GM18517 (cell line): ENCODE measurements at regions not wholly inside any gene's neighbourhood (a gene's known extent, or its start where the extent isn't known, plus 50 kb on each side); places are given as distances from the start of the nearest gene placed in this dataset.
"Not testable (repeated sequence)": the region's sequence is repeated elsewhere in the genome, so short reads cannot be mapped to it uniquely, and the experiment has no call there.

Experiments
- ATAC-seq: cut with Tn5 transposase; IDR thresholded peaks from one replicate; pipeline ENCODE4 v1.9.1; 2021; ENCODE audit warnings: mild to moderate bottlenecking, moderate library complexity; ENCODE audit not compliant: unreplicated experiment

DNA sequence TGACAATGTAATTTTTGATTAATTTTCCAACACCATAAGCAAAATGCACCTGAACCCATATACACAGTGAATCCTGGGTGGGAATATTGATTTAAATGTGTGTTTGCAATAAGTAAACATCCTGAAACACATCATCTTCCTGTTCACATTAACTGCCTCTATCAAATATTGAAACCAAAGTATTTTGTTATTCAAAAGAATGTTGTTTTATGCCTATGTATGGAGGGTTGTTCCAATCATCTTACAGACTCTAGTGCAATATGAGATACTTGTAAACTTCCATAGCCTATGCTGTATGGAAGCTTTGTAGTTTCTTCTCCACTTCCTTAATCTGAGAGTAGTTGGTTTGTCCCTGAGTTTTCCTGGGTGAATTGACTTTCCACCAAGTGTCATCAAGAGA lies 105.4 kb upstream of the SLC7A11 start:
- ATAC-seq: no peak

DNA sequence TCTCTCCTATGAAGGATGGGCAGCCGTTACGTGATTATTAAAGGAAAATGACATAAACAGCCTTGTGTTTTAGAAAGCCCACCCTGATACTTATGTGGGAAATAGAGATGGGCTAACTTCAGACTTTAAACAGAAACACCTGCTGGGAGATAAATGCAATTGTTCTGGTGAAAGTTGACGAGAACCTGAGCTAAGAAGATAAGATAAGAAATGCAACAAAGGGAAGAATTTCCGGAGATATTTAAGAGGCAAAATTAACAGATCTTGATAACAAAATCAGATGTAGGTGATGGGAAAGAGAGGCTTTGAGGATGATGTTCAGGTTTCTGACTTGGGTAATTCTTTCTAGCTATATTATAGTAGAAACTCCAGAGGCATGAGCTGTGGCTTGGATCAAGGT lies 102.7 kb upstream of the SLC7A11 start:
- ATAC-seq: no peak

DNA sequence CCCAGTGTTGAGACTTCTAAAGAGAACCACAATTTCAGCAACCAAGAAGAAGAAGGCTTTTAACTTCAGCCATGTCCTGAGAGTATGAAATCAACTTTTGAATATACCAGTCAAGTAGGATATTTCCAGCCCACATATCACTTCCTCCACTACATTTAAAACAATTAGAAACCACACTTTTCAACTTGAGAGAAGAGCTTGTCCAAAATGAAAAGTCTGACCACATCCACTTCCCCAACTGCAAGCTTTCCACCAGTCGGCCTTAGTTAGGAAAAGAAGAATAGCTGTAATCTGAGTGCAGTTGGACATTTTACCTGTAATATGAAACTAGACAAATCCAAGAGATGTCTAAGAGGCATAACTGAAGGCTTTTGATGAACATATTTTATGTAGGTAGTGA lies 101.9 kb upstream of the SLC7A11 start:
- no peak for ATAC-seq

DNA sequence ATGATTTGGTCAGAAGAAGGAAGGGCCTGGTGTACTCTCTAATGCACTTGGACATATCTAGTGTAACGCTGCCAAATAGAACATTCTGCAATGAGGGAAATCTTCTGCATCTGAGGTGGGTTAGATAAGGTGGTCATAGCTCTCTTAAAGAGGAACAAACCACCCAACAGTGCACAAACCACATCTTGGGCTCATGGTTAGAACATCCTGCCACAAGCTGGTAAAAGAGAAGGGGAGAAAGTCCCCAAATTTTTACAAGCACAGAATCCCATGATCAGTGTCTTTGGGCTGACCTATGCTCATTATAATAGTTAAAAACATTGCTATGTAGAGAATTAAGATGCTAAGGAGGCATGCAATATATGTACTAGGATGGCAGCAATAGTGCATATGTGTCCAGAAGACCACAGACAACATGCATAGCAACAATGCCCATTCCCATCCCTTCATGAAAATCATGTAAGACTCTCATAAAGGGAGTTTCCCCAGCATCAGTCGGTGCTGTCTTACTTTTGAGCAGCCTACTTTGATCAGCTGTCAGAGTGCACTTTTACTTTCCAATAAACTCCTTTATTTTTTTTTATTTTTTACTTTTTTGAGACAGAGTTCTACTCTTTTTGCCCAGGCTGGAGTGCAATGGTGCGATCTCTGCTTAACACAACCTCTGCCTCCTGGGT lies 99.7 kb upstream of the SLC7A11 start:
- ATAC-seq: peak; percentile 74

DNA sequence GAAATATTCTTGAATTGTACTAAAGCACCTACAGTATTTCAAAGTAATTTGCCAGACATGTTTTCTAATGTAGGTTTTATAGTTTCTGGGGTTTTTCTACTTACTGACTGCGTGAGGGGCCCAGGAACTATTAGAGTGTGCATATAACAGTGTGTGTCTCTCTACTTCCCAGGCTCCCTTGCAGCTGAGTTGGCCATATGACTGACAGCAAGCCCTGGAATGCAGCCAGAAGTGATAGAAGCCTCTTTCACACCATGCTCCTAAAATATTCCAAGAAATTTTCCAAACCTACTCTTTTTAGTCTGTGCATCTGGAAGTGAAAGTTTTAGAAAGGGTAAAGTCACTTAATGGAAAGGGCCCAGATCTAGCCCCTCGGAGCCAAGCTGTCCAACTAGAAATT lies 96.7 kb upstream of the SLC7A11 start:
- ATAC-seq: no peak

DNA sequence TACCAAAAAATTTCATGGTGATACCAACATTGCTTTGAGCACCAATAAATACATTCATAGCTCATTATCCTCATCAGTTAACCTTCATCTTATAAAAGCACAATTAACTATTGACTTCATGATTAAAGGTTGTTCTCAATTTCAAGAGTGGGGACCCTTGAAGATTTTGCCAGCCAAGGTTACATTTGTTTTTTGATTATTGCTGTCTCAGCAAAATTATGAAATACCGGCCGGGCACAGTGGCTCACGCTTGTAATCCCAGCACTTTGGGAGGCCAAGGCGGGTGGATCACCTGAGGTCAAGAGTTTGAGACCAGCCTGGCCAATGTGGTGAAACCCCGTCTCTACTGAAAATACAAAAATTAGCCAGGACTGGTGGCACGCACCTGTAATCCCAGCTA lies 96.1 kb upstream of the SLC7A11 start:
- not testable (repeated sequence) for ATAC-seq

DNA sequence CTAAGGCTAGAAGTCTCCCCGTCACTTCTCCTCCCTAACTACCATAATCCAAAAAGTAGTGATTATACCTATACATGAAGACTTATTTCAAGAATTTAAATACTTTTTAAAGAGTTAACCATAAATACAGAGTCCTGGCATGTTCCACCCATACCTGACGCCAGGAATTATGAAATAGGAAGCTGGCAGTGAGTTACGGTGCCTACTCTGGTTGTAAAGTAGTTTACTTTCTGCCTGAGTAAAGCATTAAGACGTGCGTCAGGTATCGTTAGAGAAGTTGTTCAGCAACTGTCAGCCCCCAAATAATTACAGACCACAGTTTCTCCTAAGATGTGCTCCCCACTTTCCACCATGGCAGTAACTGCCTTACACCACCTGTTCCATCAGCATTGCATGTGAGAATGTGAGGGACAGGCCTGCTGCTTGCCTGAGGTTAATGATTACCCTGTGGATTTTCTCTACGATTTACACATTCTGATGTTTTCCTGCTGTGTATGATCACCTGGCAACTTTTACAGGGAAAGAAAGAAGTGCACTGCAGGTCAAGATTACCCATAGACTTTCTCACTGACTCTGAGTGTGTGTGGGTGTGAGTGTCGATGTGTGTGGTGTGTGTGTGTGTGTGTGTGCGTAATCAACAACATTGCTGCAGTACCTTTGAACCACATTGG lies 92.3 kb upstream of the SLC7A11 start:
- ATAC-seq: no peak

DNA sequence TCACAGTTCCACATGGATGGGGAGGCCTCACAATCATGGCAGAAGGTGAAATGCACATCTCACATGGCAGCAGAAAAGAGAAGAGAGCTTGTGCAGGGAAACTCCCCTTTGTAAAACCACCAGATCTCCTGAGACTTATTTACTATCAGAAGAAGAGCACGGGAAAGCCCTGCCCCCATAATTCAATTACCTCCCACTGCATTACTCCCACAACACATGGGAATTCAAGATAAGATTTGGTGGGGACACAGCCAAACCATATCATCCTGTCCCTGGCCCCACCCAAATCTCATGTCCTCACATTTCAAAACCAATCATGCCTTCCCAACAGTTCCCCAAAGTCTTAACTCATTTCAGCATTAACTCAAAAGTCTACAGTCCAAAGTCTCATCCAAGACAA lies 90.3 kb upstream of the SLC7A11 start:
- ATAC-seq: not testable (repeated sequence)

DNA sequence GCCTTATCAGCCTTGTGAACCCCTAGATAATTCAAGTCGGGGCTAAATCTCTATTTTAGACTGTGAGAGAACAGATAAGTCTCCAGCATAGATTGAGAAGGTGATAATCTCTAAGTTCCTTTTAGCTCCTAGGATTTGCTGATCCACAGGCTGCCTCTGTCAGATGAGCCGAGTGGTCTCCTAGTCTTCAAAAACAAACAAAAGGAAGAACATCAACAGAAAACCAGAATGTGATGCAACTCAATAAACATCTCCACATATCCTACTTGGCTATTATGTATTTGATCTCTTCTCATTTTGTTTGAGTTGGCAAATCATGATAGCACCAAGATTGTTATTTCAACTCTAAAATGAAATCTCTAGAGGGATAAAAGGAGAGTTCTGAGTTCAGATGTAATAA lies 88.4 kb upstream of the SLC7A11 start:
- no peak for ATAC-seq

DNA sequence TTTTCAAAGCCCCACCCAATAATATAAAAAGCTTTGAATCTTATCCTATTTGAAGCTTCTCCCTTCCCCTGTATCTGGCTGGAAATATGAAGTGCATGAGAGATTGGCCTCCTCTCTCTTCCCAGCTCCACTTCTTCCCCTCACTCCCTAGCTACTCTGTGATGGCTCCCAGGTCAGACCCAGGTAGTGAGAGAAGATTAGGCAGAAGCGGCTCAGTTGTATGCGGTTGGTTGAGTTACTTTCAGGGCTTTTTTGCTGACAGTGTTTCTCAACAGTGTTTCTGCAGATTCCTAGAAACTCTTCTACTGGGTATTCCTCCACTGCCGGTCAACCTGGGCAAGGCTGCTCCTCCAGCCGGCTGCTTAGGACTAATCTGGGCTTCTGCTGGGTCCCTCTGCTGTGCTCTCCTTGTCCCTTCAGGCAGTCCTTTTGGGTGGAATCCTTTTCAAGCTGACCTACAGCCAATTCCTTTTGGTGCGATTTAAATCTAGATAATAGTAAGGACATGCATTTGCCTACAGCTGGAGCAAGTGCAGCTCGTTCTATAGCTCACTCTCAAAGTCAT lies 87.4 kb upstream of the SLC7A11 start:
- ATAC-seq: no peak

DNA sequence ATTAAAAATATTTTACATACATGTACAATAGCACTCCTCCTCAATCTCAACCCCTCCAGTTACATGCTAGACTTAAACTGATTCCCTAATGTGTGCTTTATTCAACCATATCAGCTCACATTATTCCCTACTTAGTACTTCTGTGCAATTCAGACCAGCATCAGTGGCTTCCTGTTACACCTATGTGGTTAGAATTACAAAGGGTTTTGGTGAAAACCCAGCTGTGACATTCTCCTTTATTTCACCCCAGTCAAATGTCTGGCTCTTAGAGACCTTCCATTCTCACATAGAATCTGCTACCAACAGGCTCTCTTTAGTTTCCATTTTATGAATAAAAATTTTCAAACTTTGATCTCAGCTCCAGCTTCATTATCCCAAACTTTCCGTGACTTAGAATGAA lies 85.2 kb upstream of the SLC7A11 start:
- ATAC-seq: no peak

DNA sequence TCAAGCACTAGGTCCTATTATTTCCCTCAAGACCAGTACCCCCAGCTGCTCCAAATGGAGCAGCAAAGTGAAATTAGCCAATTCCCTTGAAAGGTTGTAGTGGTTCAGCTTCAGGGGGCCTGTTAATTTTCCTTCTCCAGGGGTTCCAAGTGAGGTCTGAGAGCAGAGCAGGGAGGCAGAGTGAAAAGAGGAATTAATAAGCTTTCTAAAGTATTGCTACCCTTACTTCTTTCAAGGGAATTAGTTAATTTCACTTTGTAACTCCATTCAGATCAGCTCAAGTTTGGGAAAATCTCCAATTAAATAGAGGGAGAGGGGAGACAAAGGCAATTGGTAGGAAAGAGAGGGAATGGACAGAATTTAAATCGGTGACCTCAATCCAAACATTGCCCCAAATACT lies 78.7 kb upstream of the SLC7A11 start:
- ATAC-seq: no peak

DNA sequence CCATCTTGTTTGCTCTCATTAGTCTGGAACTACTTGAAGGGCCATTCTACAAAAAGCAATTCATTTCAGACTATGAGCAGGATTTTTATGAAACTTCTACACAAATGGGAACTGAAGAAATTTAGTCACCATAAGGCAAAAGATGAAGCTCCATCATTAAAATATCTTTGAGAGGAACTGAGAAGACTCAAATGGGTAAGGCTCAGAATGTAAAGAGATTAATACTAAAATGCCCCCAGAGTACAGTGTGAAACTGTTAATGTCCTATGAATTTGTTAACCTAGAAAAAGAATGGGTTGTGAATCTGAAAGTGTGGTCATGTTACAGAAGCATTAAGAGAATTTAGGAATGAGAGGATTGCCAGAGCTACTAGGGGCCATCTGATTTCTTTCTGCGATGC lies 77.9 kb upstream of the SLC7A11 start:
- no peak for ATAC-seq

DNA sequence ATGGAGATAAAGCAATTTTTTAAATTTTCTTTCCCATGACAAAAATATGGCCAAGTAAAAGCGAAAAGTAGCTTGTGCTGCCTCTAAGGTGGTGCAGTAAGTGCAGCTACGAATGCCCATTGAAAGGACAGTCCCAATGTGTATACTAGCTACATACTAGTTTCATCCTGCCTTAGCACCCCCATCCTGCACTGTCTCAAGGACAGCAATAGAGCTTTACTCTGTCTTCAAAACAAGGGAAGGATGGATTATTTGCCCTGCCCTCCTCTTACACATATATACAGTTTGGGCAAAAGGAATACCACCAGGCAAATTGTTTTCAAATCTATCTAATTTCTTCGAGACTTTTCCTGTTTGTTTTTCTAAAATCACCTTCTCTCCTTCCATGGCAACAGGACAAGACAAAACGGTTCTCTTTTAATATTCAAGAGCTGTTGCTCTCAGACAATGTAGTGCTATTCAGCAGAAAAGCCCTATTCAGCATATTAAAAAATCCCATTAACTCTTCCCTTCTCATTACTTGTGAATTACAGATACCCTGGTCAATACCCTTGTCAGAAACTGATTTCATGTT lies 75.1 kb upstream of the SLC7A11 start:
- ATAC-seq: no peak

DNA sequence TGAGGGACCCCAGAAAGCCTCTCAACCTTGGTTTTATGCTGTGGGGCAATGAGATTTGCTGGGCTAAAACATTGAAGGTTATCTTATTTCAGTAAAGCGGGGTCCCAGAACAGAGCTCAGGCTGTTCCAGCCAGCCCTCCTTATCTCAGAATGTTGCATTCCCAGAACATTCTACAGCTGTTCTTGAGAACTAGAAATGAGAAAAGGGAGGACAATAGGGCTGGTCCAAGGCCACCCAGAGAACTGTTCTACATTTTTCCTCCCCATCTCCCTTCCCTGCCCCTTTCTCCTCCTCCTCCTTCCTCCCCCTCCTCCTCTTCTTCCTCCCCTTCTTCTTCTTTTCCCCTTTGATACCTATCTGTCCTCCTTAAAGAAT lies 70.4 kb upstream of the SLC7A11 start:
- no peak for ATAC-seq

DNA sequence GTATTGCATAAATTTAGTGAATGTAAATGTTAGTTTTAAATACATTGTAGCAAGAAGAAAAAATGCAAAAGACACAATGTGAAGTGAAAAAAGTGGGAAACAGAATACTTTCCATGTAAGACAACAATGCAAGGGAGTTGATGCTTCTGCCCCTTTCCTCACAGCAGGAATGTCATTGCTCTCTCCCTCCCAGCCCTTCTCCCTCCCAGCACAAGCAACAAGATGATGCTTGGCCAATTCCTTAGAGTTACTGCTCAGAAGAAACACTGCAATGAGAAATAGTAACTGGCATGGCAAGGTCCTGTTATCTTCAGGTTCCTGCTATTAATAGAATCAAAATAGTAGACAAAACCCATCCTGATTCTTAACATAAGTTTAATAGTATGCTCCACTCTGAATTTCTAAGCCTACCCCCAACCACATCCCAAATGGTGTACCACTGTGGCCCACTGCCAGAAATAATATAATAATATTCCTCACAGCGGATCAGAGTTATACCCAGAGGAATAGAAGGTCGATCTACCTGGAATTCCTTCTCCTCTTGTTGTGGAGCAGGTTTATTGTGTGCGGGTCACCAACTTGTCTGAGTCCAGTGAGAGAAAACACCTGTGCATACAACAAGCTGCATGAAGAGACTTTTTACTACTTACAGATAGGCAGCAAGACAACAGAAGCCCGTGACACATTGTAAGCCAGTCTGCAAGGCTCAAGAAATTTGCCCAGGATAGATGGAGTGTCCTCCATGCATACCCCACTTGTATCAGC lies 69.8 kb upstream of the SLC7A11 start:
- ATAC-seq: no peak

DNA sequence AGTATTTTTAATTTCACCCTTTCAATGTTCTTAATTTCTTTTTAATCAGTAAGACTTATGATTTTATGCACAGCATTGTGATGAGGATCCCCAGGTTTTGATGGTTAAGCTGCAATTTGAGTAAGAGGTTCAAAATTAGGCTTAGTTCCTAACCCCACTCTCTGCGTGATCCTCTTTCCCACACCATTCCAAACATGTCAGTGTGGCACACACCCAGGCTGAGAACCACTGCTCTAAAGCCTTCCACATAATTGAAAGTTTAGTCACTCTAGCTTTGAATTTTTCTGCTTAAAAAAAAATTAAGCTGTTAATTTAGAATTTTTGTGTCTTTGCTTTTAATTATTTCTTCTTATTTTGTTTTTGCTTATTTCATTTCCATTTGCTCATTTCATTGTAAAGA lies 68.8 kb upstream of the SLC7A11 start:
- no peak for ATAC-seq

DNA sequence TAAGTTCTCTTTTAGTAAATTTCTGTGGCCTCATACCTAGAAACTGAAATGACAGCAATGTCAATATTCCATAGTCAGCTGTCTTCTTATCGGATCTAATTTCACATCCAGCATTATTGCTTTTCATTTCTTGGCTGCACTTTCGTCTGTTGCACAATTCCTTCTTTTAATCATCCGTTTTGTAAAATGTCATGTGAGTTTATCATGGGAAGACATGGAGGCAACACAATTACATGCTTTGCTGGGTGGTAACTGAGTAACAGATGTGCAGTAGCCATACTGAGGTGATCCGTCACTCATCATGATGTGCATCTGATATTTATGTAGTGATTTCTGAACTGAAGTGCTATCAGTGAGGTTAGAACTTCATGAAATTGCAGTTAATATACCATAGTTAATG lies 68.3 kb upstream of the SLC7A11 start:
- ATAC-seq: no peak

DNA sequence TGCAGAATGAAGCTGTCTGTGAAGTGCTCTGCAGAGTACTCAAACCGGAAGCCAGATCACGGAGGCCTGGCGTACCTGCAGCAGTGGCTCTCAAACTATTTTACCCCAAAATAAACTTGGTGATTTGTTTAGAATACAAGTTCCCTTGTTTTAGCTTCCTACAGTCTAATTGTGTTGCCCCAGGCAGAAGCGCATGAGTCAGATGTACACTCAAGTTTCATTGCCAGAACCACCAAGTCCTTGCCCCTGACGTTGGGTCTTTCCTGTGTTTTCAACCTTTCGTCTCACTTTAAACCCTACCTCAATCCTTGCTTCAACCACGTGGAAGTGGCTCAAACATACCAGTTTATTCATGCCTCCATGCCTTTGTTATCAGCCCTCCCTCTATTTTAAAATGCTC lies 66.2 kb upstream of the SLC7A11 start:
- no peak for ATAC-seq

DNA sequence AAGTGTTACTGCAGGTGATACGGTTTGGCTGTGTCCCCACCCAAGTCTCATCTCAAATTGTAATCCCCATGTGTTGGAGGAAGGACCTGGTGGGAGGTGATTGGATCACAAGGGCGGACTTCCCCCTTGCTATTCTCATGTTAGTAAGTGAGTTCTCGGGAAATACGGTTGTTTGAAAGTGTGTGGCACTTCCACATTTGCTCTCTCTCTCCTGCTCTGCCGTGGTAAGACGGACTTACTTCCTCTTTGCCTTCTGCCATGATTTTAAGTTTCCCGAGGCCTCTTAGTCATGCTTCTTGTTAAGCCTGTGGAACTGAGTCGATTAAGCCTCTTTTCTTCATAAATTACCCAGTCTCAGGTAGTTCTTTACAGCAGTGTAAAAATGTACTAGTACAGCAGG lies 65.2 kb upstream of the SLC7A11 start:
- ATAC-seq: no peak

DNA sequence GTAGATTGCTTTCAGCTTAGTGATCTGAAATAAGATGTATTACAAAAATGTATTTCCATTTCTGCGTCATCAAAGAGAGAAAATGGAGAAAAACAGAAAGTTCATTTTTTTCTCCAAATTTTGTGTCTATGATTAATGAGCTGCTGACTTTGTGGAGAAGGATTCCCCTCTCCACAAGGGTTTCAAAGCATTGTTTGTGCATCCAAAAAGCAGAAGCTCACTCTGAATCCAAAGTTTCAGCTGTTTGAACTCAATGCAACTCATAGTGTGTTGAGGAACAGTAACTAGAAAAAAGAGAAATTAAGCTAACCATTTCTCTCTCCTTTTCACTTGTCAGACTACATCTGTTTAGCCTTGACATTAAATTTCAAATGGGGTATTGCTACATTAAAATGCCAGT lies 62.9 kb upstream of the SLC7A11 start:
- ATAC-seq: no peak

DNA sequence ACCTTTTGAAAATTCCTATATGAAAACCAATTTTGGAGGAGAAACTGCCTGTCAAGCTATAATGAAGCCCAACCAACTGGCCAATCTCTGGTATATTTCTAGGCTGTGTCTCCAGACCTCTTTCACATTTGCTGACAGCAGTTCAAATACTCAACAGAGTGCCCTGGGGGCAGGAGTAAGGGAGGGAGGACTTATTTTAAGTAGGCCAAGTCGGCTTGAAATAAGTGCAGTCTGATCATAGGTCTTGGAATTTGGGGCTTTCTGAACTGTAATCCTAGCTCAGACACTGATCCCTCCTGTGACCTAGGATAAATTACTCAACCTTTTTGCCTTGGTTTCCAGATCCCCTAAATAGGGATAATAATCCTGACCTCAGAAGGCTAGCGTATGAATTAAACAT lies 59.4 kb upstream of the SLC7A11 start:
- no peak for ATAC-seq
